Large intestine (tissue), 3 donors: ENCODE measurements at regions not wholly inside any gene's neighbourhood (a gene's known extent, or its start where the extent isn't known, plus 50 kb on each side); places are given as distances from the start of the nearest gene placed in this dataset.

ENCODE experiments used
- DNase-seq, 2 donors: peaks; one replicate each; pipeline versions ENCODE4 v3.0.0 to v3.0.0-alpha.2; 2013
- H3K27ac ChIP-seq: one replicate; pipeline ENCODE4 v1.5.1; 2013; ENCODE audit warnings: low read length
- H3K27me3 ChIP-seq: 2 replicates; pipeline ENCODE4 v1.6.1; 2013; ENCODE audit warnings: low read length; ENCODE audit not compliant: control insufficient read depth, insufficient read depth
- H3K36me3 ChIP-seq: 2 replicates; pipeline ENCODE4 v1.6.1; 2013; ENCODE audit warnings: low read length; ENCODE audit not compliant: control insufficient read depth, insufficient read depth
- H3K4me1 ChIP-seq: one replicate; pipeline ENCODE4 v1.6.1; 2013; ENCODE audit warnings: low read length; ENCODE audit not compliant: control insufficient read depth, insufficient read depth
- H3K4me3 ChIP-seq: one replicate; pipeline ENCODE4 v1.5.1; 2013; ENCODE audit warnings: low read length
- H3K9me3 ChIP-seq: one replicate; pipeline ENCODE4 v1.6.1; 2013; ENCODE audit warnings: mild to moderate bottlenecking, low read depth, low read length, moderate library complexity; ENCODE audit not compliant: control insufficient read depth
- WGBS: methylation state at CpG from one replicate; pipeline ENCODE4 v1.1.5; 2013; ENCODE audit warnings: low lambda C conversion rate; ENCODE audit not compliant: insufficient coverage; 5-methylcytosine and 5-hydroxymethylcytosine counted together

DNA sequence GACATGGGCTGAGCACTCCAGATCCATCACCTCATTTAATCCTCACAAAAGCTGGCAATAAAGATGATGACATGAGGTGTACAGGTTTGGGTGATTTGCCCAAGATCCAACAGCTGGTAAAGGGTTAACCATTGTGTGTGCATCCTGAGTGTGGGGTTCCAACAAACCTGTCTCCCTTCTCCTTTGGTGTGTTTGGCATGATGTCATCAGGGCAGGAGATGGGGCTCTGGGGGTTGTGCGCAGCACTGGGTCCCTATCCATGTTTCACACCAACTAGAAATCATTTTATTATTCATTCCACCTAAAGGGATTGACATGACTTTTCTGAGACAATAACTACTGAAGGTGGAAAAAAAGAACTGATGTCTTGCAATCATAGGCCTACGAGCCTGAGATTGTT, 452.5 kb downstream of the SIPA1L2 start:
- WGBS, result 80% methylated on average over 1 of the region's 2 CpGs
- no peaks in the 10 kb centered on the region for H3K9me3 ChIP-seq
- H3K27ac ChIP-seq, result no peak overlapping the region
- H3K36me3 ChIP-seq, result no peaks in the 10 kb centered on the region
- no peak overlapping the region for H3K4me3 ChIP-seq
- no peaks in the 10 kb centered on the region for H3K27me3 ChIP-seq
- no peaks in the 10 kb centered on the region for H3K4me1 ChIP-seq
- no peak for DNase-seq

- Histone ChIP-seq H3K27ac (no peak overlapping the region), H3K4me1 (no peaks in the 10 kb centered on the region), H3K27me3 (no peaks in the 10 kb centered on the region), H3K36me3 (no peaks in the 10 kb centered on the region), H3K4me3 (no peak overlapping the region), H3K9me3 (no peaks in the 10 kb centered on the region)
- WGBS, result no CpG with 5 or more reads among the region's 2 CpGs
- DNase-seq, result no peak
Observed at GRCh38 chr1:232176222-232176621, 453.7 kb downstream of the SIPA1L2 start.

DNA sequence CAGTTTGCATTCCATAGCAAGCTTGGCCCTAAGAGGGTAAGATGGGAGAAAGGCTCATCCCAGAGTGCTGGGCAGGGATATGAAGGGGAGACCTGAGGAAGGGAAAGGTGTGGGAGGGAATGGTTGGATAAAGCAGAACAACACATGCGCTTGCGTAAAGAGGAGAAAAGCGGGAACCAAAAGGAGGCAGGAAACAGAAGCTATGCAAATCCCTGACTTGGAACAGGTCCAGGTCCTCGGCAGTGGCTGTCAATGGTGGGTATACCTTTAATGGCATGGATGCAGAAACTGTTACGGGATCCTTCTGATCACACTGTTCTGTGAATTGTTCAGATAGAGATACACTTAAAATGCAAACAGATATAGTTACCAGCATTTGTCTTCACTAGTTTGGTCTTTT, 455.6 kb downstream of the SIPA1L2 start:
- Histone ChIP-seq H3K27me3 (no peaks in the 10 kb centered on the region), H3K9me3 (no peaks in the 10 kb centered on the region), H3K27ac (no peak overlapping the region), H3K4me3 (no peak overlapping the region), H3K4me1 (no peaks in the 10 kb centered on the region), H3K36me3 (no peaks in the 10 kb centered on the region)
- no peak for DNase-seq
- 100% methylated on average over 1 of the region's 5 CpGs for WGBS

GRCh38 chr1:232172563-232172962, 457.4 kb downstream of the SIPA1L2 start:
- WGBS, result 50% methylated on average over 2 of the region's 4 CpGs
- peak in 1 of 2 donors; percentile 11 for DNase-seq
- no peak overlapping the region for H3K4me3 ChIP-seq
- no peaks in the 10 kb centered on the region for H3K9me3 ChIP-seq
- no peaks in the 10 kb centered on the region for H3K4me1 ChIP-seq
- H3K27ac ChIP-seq, result no peak overlapping the region
- H3K27me3 ChIP-seq, result no peaks in the 10 kb centered on the region
- no peaks in the 10 kb centered on the region for H3K36me3 ChIP-seq

DNA sequence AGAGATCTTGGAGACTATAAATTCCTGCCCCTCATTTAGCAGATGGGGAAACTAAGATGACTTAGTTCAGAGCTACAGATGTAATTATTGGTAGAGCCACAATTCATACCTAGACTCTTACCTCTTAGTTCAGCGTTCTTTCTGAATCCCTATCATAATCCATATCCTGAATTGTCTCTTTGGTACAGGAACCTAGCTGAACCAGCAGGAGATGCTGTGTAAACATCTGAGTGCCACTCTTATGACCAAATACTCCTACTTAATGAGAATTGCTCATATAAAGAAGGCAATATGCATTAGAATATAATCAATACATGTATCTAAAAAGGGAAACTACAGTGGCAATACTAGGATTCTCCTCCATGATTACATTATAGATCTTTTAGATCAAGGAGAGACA, 459.0 kb downstream of the SIPA1L2 start:
- Histone ChIP-seq H3K27me3 (no peaks in the 10 kb centered on the region), H3K4me3 (no peak overlapping the region), H3K27ac (no peak overlapping the region), H3K9me3 (peaks cover 2% of the 10 kb centered on the region), H3K36me3 (no peaks in the 10 kb centered on the region), H3K4me1 (no peaks in the 10 kb centered on the region)
- DNase-seq, result no peak
- WGBS, result no CpG with 5 or more reads among the region's 1 CpG

- no peaks in the 10 kb centered on the region for H3K27me3 ChIP-seq
- H3K36me3 ChIP-seq, result no peaks in the 10 kb centered on the region
- H3K4me1 ChIP-seq, result no peaks in the 10 kb centered on the region
- H3K27ac ChIP-seq, result no peak overlapping the region
- DNase-seq, result no peak
- H3K4me3 ChIP-seq, result no peak overlapping the region
- peaks cover 2% of the 10 kb centered on the region for H3K9me3 ChIP-seq
- WGBS, result no CpG with 5 or more reads among the region's 5 CpGs
Observed at GRCh38 chr1:232169436-232169835, 460.5 kb downstream of the SIPA1L2 start.

DNA sequence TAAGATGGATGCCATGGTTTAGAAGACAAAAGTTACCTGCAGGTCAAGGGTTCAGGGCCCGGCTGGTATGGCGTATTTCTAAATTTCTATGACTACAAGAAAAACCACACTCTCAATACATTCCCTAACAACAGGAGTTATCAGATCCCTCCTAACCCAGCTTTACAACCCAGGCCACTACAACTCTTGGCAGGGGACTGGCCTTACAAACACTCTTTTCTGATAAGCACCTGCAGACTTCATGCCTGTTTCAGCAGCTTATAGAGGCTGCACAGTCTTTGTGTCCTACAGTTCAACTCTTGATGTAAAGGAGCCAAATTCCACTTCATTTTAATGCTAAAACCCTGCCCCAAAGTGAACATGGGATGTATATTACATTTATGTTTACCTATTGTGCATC, 461.4 kb downstream of the SIPA1L2 start:
- whole genome bisulfite sequencing, result no CpG with 5 or more reads among the region's 2 CpGs
- H3K9me3 ChIP-seq, result peaks cover 2% of the 10 kb centered on the region
- H3K27me3 ChIP-seq, result no peaks in the 10 kb centered on the region
- no peaks in the 10 kb centered on the region for H3K36me3 ChIP-seq
- peak; percentile 12 to 35 for DNase-seq
- H3K4me1 ChIP-seq, result no peaks in the 10 kb centered on the region
- no peak overlapping the region for H3K4me3 ChIP-seq
- H3K27ac ChIP-seq, result no peak overlapping the region

GRCh38 chr1:232166942-232167341, 463.0 kb downstream of the SIPA1L2 start:
- H3K27me3 ChIP-seq, result no peaks in the 10 kb centered on the region
- no peak overlapping the region for H3K4me3 ChIP-seq
- peak; percentile 75 to 82 for DNase-seq
- no peaks in the 10 kb centered on the region for H3K36me3 ChIP-seq
- peaks cover 2% of the 10 kb centered on the region for H3K9me3 ChIP-seq
- WGBS, result 46% methylated on average over 3 of the region's 4 CpGs
- no peak overlapping the region for H3K27ac ChIP-seq
- no peaks in the 10 kb centered on the region for H3K4me1 ChIP-seq

DNA sequence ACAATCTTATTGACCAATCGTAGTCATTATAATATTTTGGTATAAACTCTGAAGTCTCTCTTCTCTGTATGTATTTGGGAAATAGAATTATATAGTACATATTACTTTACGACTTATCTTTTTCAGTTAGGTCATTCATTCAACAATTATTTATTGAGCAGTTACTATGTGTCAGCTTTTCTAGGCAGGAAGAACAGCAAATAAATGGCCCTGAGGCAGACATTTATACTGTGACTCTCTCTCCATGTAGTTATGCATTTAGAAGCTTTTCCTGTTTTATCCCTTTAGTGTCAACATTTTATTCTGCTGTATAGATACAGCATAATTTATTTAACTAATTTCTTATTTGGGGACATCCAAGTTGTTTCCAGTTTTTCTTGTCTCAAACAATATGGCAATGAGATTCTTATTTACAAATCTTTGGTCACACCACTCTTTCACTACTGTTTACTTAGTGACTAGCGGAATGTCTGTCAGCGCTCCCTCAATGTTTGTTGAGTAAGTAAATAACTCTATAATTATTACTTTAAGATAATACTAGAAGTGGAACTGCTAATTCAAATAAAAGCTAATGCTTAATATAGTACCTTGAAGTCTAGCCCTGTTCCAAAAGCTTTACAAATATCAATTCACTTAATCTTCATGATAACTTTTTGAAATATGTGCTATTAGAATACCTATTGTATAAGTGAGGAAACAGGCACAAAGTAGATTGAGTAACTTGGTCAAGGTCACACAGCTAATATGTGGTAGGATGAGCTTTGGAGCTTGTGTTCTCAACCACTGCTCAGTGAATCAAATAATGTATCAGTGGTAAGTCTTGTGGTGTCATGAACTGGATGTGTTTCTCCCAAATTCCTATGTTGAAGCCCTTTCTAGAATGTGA, 465.6 kb downstream of the SIPA1L2 start:
- Histone ChIP-seq H3K36me3 (no peaks in the 10 kb centered on the region), H3K4me1 (no peaks in the 10 kb centered on the region), H3K27ac (no peak overlapping the region), H3K9me3 (peaks cover 2% of the 10 kb centered on the region), H3K4me3 (no peak overlapping the region), H3K27me3 (no peaks in the 10 kb centered on the region)
- WGBS, result 80% methylated on average over 2 of the region's 4 CpGs
- no peak for DNase-seq

DNA sequence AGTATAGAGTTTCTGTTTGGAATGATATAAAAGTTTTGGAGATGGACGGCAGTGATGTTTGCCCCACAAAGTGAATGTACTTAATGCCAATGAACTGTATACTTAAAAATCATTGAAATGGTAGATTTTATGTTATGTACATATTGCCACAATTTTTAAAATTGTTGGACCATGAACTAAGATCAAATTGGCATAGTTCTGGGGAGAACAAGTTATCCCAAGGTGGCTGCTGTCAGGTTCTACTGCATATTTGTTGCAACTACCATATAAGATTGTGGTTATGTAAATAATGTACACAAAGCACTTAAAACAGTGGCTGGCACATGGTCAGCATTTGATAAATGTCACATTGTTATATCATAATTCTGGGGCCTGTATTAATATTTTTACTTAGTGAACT, 466.4 kb downstream of the SIPA1L2 start:
- Histone ChIP-seq H3K9me3 (peaks cover 2% of the 10 kb centered on the region), H3K27me3 (no peaks in the 10 kb centered on the region), H3K4me1 (no peaks in the 10 kb centered on the region), H3K36me3 (no peaks in the 10 kb centered on the region), H3K4me3 (no peak overlapping the region), H3K27ac (no peak overlapping the region)
- 100% methylated on average over 1 of the region's 1 CpG for WGBS
- no peak for DNase-seq

GRCh38 chr1:232162001-232162400, 467.9 kb downstream of the SIPA1L2 start:
- Histone ChIP-seq H3K4me1 (no peaks in the 10 kb centered on the region), H3K27me3 (no peaks in the 10 kb centered on the region), H3K9me3 (peaks cover 1% of the 10 kb centered on the region), H3K36me3 (no peaks in the 10 kb centered on the region), H3K27ac (no peak overlapping the region), H3K4me3 (no peak overlapping the region)
- no peak for DNase-seq
- WGBS, result no CpG with 5 or more reads among the region's 1 CpG
